ENCODE measurements at regions not wholly inside any gene's neighbourhood (a gene's known extent, or its start where the extent isn't known, plus 50 kb on each side); places are given as distances from the start of the nearest gene placed in this dataset.

DNA sequence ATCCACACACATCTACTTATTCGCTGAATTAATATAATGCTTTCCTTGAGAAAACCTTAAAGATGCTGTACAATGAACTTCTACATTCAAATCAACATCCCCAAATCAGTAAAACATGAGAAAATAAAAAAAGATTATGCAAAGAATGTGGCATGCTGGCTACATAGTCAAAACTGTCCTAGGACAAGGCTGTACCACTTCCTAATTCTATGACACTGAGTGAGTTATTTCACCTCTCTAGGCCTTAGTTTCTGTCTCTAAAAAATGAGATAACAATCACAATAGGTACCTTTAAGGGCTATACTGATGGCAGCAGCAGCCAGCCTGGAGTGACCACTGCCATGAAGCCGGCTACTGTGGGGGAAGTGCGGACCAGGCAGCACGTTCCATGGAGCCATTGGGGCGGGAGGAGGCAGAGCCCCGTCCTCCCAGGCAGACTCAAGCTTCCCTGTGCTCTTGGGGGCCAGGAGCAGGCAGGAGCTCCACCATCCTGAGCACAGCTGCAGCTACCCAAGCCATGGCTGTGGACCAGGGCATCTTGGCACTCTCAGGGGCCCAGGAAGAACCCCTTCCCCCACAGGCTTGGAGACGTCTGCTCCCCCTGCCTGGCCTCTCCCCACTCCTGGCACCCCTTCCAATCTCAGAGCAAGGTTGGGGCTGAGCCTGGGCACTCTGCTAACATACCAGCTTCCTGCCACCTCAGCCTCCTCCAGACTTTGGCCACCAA is 110.2 kb downstream of the ELAPOR2 start:
- TF ChIP-seq, protein P1, sequence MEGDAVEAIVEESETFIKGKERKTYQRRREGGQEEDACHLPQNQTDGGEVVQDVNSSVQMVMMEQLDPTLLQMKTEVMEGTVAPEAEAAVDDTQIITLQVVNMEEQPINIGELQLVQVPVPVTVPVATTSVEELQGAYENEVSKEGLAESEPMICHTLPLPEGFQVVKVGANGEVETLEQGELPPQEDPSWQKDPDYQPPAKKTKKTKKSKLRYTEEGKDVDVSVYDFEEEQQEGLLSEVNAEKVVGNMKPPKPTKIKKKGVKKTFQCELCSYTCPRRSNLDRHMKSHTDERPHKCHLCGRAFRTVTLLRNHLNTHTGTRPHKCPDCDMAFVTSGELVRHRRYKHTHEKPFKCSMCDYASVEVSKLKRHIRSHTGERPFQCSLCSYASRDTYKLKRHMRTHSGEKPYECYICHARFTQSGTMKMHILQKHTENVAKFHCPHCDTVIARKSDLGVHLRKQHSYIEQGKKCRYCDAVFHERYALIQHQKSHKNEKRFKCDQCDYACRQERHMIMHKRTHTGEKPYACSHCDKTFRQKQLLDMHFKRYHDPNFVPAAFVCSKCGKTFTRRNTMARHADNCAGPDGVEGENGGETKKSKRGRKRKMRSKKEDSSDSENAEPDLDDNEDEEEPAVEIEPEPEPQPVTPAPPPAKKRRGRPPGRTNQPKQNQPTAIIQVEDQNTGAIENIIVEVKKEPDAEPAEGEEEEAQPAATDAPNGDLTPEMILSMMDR (IDR thresholded peaks at IDR 0.05 in 8 of 11, conservative IDR thresholded peaks at IDR 0.05 in 3 of 11): no peak
- TF ChIP-seq POLR2AphosphoS5 (IDR thresholded peaks at IDR 0.05) (no peak), POLR2A (IDR thresholded peaks at IDR 0.05) (no peak)

Measured in spleen (tissue), 7 donors.